GM18873 (cell line): ENCODE measurements at regions not wholly inside any gene's neighbourhood (a gene's known extent, or its start where the extent isn't known, plus 50 kb on each side); places are given as distances from the start of the nearest gene placed in this dataset.

Experiments
- ATAC-seq: cut with Tn5 transposase; IDR thresholded peaks from one replicate; pipeline ENCODE4 v1.9.1; 2021; ENCODE audit warnings: mild to moderate bottlenecking, moderate library complexity, moderate number of reproducible peaks; ENCODE audit not compliant: unreplicated experiment, low FRiP score

GRCh38 chr5:30626557-30626956 lies 566.9 kb upstream of the CDH6 start:
- no peak for ATAC-seq

GRCh38 chr5:30620481-30621085 lies 572.9 kb upstream of the CDH6 start:
- ATAC-seq = no peak

- no peak for ATAC-seq
Observed at GRCh38 chr5:30608501-30608900, 585.0 kb upstream of the CDH6 start.

GRCh38 chr5:30607301-30607894 lies 586.1 kb upstream of the CDH6 start:
- no peak for ATAC-seq

GRCh38 chr5:30605693-30606268 lies 587.7 kb upstream of the CDH6 start:
- ATAC-seq = no peak

- no peak for ATAC-seq
Observed at GRCh38 chr5:30604648-30605262, 588.7 kb upstream of the CDH6 start.

- ATAC-seq = no peak
Observed at GRCh38 chr5:30600892-30601291, 592.6 kb upstream of the CDH6 start.

- no peak for ATAC-seq
Observed at GRCh38 chr5:30596495-30597064, 596.9 kb upstream of the CDH6 start.

GRCh38 chr5:30594331-30594730 lies 599.2 kb upstream of the CDH6 start:
- no peak for ATAC-seq

GRCh38 chr5:30592833-30593232 lies 600.7 kb upstream of the CDH6 start:
- no peak for ATAC-seq

GRCh38 chr5:30581198-30581935 lies 612.1 kb upstream of the CDH6 start:
- ATAC-seq = no peak

GRCh38 chr5:30574761-30575160 lies 618.7 kb upstream of the CDH6 start:
- no peak for ATAC-seq

- ATAC-seq = no peak
Observed at GRCh38 chr5:30572279-30572678, 621.2 kb upstream of the CDH6 start.

- ATAC-seq = no peak
Observed at GRCh38 chr5:30561771-30562170, 631.7 kb upstream of the CDH6 start.

GRCh38 chr5:30551618-30552017 lies 641.9 kb upstream of the CDH6 start:
- no peak for ATAC-seq

- ATAC-seq = no peak
Observed at GRCh38 chr5:30548580-30549305, 644.7 kb upstream of the CDH6 start.

- no peak for ATAC-seq
Observed at GRCh38 chr5:30540150-30540549, 653.3 kb upstream of the CDH6 start.

GRCh38 chr5:30539004-30539634 lies 654.4 kb upstream of the CDH6 start:
- ATAC-seq = no peak

- ATAC-seq = no peak
Observed at GRCh38 chr5:30525353-30525752, 668.1 kb upstream of the CDH6 start.

GRCh38 chr5:30524428-30524827 lies 669.1 kb upstream of the CDH6 start:
- no peak for ATAC-seq
